Liver (tissue), 8 donors: ENCODE measurements at regions not wholly inside any gene's neighbourhood (a gene's known extent, or its start where the extent isn't known, plus 50 kb on each side); places are given as distances from the start of the nearest gene placed in this dataset.

Source experiments
- DNase-seq: peaks from one replicate; pipeline ENCODE4 v3.0.0-alpha.2; 2017; ENCODE audit warnings: low spot score
- H3K27ac ChIP-seq, 2 donors: one replicate each; pipeline ENCODE4 v1.7.0; 2013; ENCODE audit warnings: inconsistent platforms in 2 of 2, low read length in 2 of 2, control low read depth in 1 of 2, low read depth in 1 of 2, mild to moderate bottlenecking in 1 of 2
- H3K27me3 ChIP-seq, 4 donors: one replicate each; pipeline versions ENCODE4 v1.6.1 to v1.7.0; 2013; ENCODE audit warnings: low read length in 3 of 4, inconsistent platforms in 1 of 4, mild to moderate bottlenecking in 1 of 4, moderate library complexity in 1 of 4; ENCODE audit not compliant: control insufficient read depth in 4 of 4, insufficient read depth in 4 of 4
- H3K36me3 ChIP-seq, 4 donors: one replicate each; pipeline versions ENCODE4 v1.6.1 to v1.7.0; 2013; ENCODE audit warnings: low read length in 3 of 4, mild to moderate bottlenecking in 3 of 4, low read depth in 1 of 4, moderate library complexity in 1 of 4; ENCODE audit not compliant: control insufficient read depth in 4 of 4, insufficient read depth in 3 of 4
- H3K4me1 ChIP-seq, 4 donors: one replicate each; pipeline versions ENCODE4 v1.6.1 to v1.7.0; 2013; ENCODE audit warnings: low read length in 3 of 4, mild to moderate bottlenecking in 3 of 4, moderate library complexity in 1 of 4; ENCODE audit not compliant: control insufficient read depth in 4 of 4, insufficient read depth in 4 of 4
- H3K4me3 ChIP-seq, 3 donors: one replicate each; pipeline versions ENCODE4 v1.6.1 to v1.7.0; 2013; ENCODE audit warnings: low read length in 3 of 3, control low read depth in 1 of 3, low read depth in 1 of 3, mild to moderate bottlenecking in 1 of 3
- H3K9ac ChIP-seq, 2 donors: one replicate each; pipeline ENCODE4 v1.7.0; 2013; ENCODE audit warnings: low read length in 2 of 2, mild to moderate bottlenecking in 2 of 2, moderate library complexity in 2 of 2, control low read depth in 1 of 2, low read depth in 1 of 2
- H3K9me3 ChIP-seq, 4 donors: one replicate each; pipeline versions ENCODE4 v1.6.1 to v1.7.0; 2013; ENCODE audit warnings: low read length in 3 of 4; ENCODE audit not compliant: control insufficient read depth in 4 of 4
- ATF3 ChIP-seq: IDR thresholded peaks from 2 replicates; pipeline ENCODE4 v1.6.1; 2016; ENCODE audit warnings: antibody characterized with exemption
- CTCF ChIP-seq: fragments of 150-350 bp; IDR thresholded peaks from 2 replicates; pipeline ENCODE4 v1.5.1; 2017; ENCODE audit warnings: improper control_type of control experiment, low read depth, low read length; ENCODE audit not compliant: missing input control
- FOXA1 ChIP-seq: IDR thresholded peaks from 2 replicates; pipeline ENCODE4 v1.6.1; 2016; ENCODE audit warnings: antibody characterized with exemption
- FOXA2 ChIP-seq: IDR thresholded peaks from 2 replicates; pipeline ENCODE4 v1.6.1; 2016; ENCODE audit warnings: antibody characterized with exemption
- HNF4A ChIP-seq, 2 donors: conservative IDR thresholded peaks; 2 replicates each; pipeline ENCODE4 v1.6.1; 2016; ENCODE audit warnings: antibody characterized with exemption in 2 of 2, mild to moderate bottlenecking in 2 of 2
- HNF4G ChIP-seq: IDR thresholded peaks from 2 replicates; pipeline ENCODE4 v1.6.1; 2016; ENCODE audit warnings: antibody characterized with exemption
- JUND ChIP-seq, 2 donors: IDR thresholded peaks; 2 replicates each; pipeline ENCODE4 v1.6.1; 2016; ENCODE audit warnings: antibody characterized with exemption in 2 of 2
- MAX ChIP-seq: IDR thresholded peaks from 2 replicates; pipeline ENCODE4 v1.6.1; 2016; ENCODE audit warnings: antibody characterized with exemption
- NR2F2 ChIP-seq: IDR thresholded peaks from 2 replicates; pipeline ENCODE4 v1.6.1; 2016; ENCODE audit warnings: antibody characterized with exemption
- REST ChIP-seq: IDR thresholded peaks from 2 replicates; pipeline ENCODE4 v1.6.1; 2016; ENCODE audit warnings: antibody characterized with exemption, mild to moderate bottlenecking
- RXRA ChIP-seq, 2 donors: IDR thresholded peaks; 2 replicates each; pipeline ENCODE4 v1.6.1; 2017 to 2018; ENCODE audit warnings: antibody characterized with exemption in 2 of 2, mild to moderate bottlenecking in 1 of 2
- SP1 ChIP-seq: IDR thresholded peaks from 2 replicates; pipeline ENCODE4 v1.6.1; 2018; ENCODE audit warnings: antibody characterized with exemption, mild to moderate bottlenecking
- TAF1 ChIP-seq: conservative IDR thresholded peaks from 2 replicates; pipeline ENCODE4 v1.6.1; 2016; ENCODE audit warnings: antibody characterized with exemption, mild to moderate bottlenecking
- YY1 ChIP-seq: IDR thresholded peaks from 2 replicates; pipeline ENCODE4 v1.6.1; 2016; ENCODE audit warnings: antibody characterized with exemption, mild to moderate bottlenecking
- ZBTB33 ChIP-seq: IDR thresholded peaks from 2 replicates; pipeline ENCODE4 v1.6.1; 2016; ENCODE audit warnings: antibody characterized with exemption
- WGBS: extraction: QIAGEN DNeasy Blood & Tissue Kit; methylation state at CpG from one replicate; pipeline ENCODE4 v1.1.7; 2013; 5-methylcytosine and 5-hydroxymethylcytosine counted together
- donor health status: healthy.
- donor health status: healthy.
- donor health status: healthy.
- donor health status: healthy.
- donor health status: healthy.

GRCh38 chr11:26032241-26032640, 299.7 kb upstream of the ANO3 start:
- DNase-seq: no peak
- 53% methylated on average over 2 of the region's 2 CpGs for WGBS
- Histone ChIP-seq H3K27ac (no peak overlapping the region), H3K27me3 (no peaks in the 10 kb centered on the region), H3K36me3 (no peaks in the 10 kb centered on the region), H3K4me1 (no peaks in the 10 kb centered on the region), H3K4me3 (no peak overlapping the region), H3K9me3 (no peaks in the 10 kb centered on the region), H3K9ac (no peak overlapping the region)
- TF ChIP-seq FOXA2 (no peak), SP1 (no peak), CTCF (no peak), HNF4A (conservative IDR thresholded peaks at IDR 0.05) (no peak), ZBTB33 (no peak), MAX (no peak), JUND (IDR thresholded peaks at IDR 0.05) (no peak)

GRCh38 chr11:26035696-26036095, 296.2 kb upstream of the ANO3 start:
- Histone ChIP-seq H3K9me3 (no peaks in the 10 kb centered on the region), H3K27me3 (no peaks in the 10 kb centered on the region), H3K4me1 (no peaks in the 10 kb centered on the region), H3K9ac (no peak overlapping the region), H3K27ac (no peak overlapping the region), H3K4me3 (no peak overlapping the region), H3K36me3 (no peaks in the 10 kb centered on the region)
- no peak for DNase-seq
- TF ChIP-seq TAF1 (no peak), HNF4G (no peak), ATF3 (no peak), NR2F2 (no peak), FOXA1 (no peak), REST (no peak), YY1 (no peak), RXRA (IDR thresholded peaks at IDR 0.05) (no peak), CTCF (no peak)
- WGBS: 87% methylated on average over 6 of the region's 6 CpGs
